Subcutaneous abdominal adipose tissue (tissue), 5 donors: ENCODE measurements at regions not wholly inside any gene's neighbourhood (a gene's known extent, or its start where the extent isn't known, plus 50 kb on each side); places are given as distances from the start of the nearest gene placed in this dataset.
A peak's percentile ranks its signal among the peaks of the same experiment; 100 is the strongest.

ENCODE experiments used
- H3K27ac ChIP-seq: one replicate; pipeline ENCODE4 v1.7.0; 2013; ENCODE audit warnings: low read depth, mild to moderate bottlenecking, inconsistent platforms, low read length, moderate library complexity
- H3K27me3 ChIP-seq, 5 donors: one replicate each; pipeline ENCODE4 v1.7.0; 2013; ENCODE audit warnings: low read length in 5 of 5, inconsistent platforms in 1 of 5; ENCODE audit not compliant: control insufficient read depth in 5 of 5, insufficient read depth in 4 of 5
- H3K36me3 ChIP-seq, 5 donors: one replicate each; pipeline ENCODE4 v1.7.0; 2013; ENCODE audit warnings: low read length in 5 of 5; ENCODE audit not compliant: control insufficient read depth in 5 of 5, insufficient read depth in 5 of 5
- H3K4me1 ChIP-seq, 5 donors: one replicate each; pipeline ENCODE4 v1.7.0; 2013; ENCODE audit warnings: low read length in 5 of 5, mild to moderate bottlenecking in 3 of 5, moderate library complexity in 1 of 5; ENCODE audit not compliant: control insufficient read depth in 5 of 5, insufficient read depth in 5 of 5
- H3K4me3 ChIP-seq, 5 donors: one replicate each; pipeline ENCODE4 v1.7.0; 2013; ENCODE audit warnings: low read length in 5 of 5, low read depth in 1 of 5
- H3K9ac ChIP-seq, 5 donors: one replicate each; pipeline ENCODE4 v1.7.0; 2013; ENCODE audit warnings: low read length in 5 of 5, mild to moderate bottlenecking in 4 of 5, moderate library complexity in 3 of 5
- H3K9me3 ChIP-seq, 5 donors: one replicate each; pipeline ENCODE4 v1.7.0; 2013; ENCODE audit warnings: low read length in 5 of 5; ENCODE audit not compliant: control insufficient read depth in 5 of 5
- donor health status: healthy.
- donor health status: healthy.
- donor health status: healthy.
- donor health status: healthy.
- donor health status: healthy.

- H3K27ac ChIP-seq, result no peak overlapping the region
- H3K9me3 ChIP-seq, result peaks cover 0 to 2% (median 0%) of the 10 kb centered on the region in 5 donors
- H3K4me1 ChIP-seq, result peaks cover 0 to 12% (median 4%) of the 10 kb centered on the region in 5 donors
- no peak overlapping the region for H3K9ac ChIP-seq
- H3K27me3 ChIP-seq, result no peaks in the 10 kb centered on the region
- H3K36me3 ChIP-seq, result no peaks in the 10 kb centered on the region
- no peak overlapping the region for H3K4me3 ChIP-seq
Measured at GRCh38 chr9:17003576-17004240, 131.1 kb upstream of the CNTLN start.

GRCh38 chr9:16996901-16997491 is 126.5 kb upstream of the BNC2 start:
- Histone ChIP-seq H3K27ac (no peak overlapping the region), H3K4me1 (no peaks in the 10 kb centered on the region), H3K9me3 (peaks cover 16 to 38% (median 30%) of the 10 kb centered on the region in 5 donors), H3K36me3 (no peaks in the 10 kb centered on the region), H3K27me3 (no peaks in the 10 kb centered on the region), H3K4me3 (peak overlapping the region in 2 of 5 donors; percentile 0 to 51), H3K9ac (no peak overlapping the region)

GRCh38 chr9:16992138-16992537 is 121.7 kb upstream of the BNC2 start:
- H3K9me3 ChIP-seq, result peaks cover 13 to 27% (median 20%) of the 10 kb centered on the region in 5 donors
- H3K4me3 ChIP-seq, result no peak overlapping the region
- H3K36me3 ChIP-seq, result no peaks in the 10 kb centered on the region
- H3K4me1 ChIP-seq, result no peaks in the 10 kb centered on the region
- no peak overlapping the region for H3K9ac ChIP-seq
- H3K27ac ChIP-seq, result no peak overlapping the region
- no peaks in the 10 kb centered on the region for H3K27me3 ChIP-seq

- H3K4me3 ChIP-seq, result no peak overlapping the region
- H3K27ac ChIP-seq, result no peak overlapping the region
- H3K9ac ChIP-seq, result no peak overlapping the region
- H3K36me3 ChIP-seq, result no peaks in the 10 kb centered on the region
- no peaks in the 10 kb centered on the region for H3K4me1 ChIP-seq
- no peaks in the 10 kb centered on the region for H3K27me3 ChIP-seq
- no peaks in the 10 kb centered on the region for H3K9me3 ChIP-seq
Measured at GRCh38 chr9:16987026-16987425, 116.6 kb upstream of the BNC2 start.

- no peaks in the 10 kb centered on the region for H3K9me3 ChIP-seq
- no peak overlapping the region for H3K9ac ChIP-seq
- no peak overlapping the region for H3K27ac ChIP-seq
- H3K4me1 ChIP-seq, result no peaks in the 10 kb centered on the region
- H3K4me3 ChIP-seq, result no peak overlapping the region
- H3K36me3 ChIP-seq, result no peaks in the 10 kb centered on the region
- H3K27me3 ChIP-seq, result no peaks in the 10 kb centered on the region
Measured at GRCh38 chr9:16986556-16986955, 116.1 kb upstream of the BNC2 start.

GRCh38 chr9:16985559-16986348 is 115.3 kb upstream of the BNC2 start:
- Histone ChIP-seq H3K27me3 (no peaks in the 10 kb centered on the region), H3K27ac (no peak overlapping the region), H3K36me3 (no peaks in the 10 kb centered on the region), H3K4me3 (no peak overlapping the region), H3K9ac (no peak overlapping the region), H3K9me3 (no peaks in the 10 kb centered on the region), H3K4me1 (no peaks in the 10 kb centered on the region)

- no peak overlapping the region for H3K4me3 ChIP-seq
- no peak overlapping the region for H3K9ac ChIP-seq
- no peaks in the 10 kb centered on the region for H3K36me3 ChIP-seq
- no peaks in the 10 kb centered on the region for H3K27me3 ChIP-seq
- H3K27ac ChIP-seq, result no peak overlapping the region
- H3K9me3 ChIP-seq, result no peaks in the 10 kb centered on the region
- H3K4me1 ChIP-seq, result no peaks in the 10 kb centered on the region
Measured at GRCh38 chr9:16982780-16983310, 112.4 kb upstream of the BNC2 start.

GRCh38 chr9:16976427-16976826 is 106.0 kb upstream of the BNC2 start:
- H3K36me3 ChIP-seq, result no peaks in the 10 kb centered on the region
- no peaks in the 10 kb centered on the region for H3K27me3 ChIP-seq
- H3K4me3 ChIP-seq, result no peak overlapping the region
- no peaks in the 10 kb centered on the region for H3K9me3 ChIP-seq
- no peaks in the 10 kb centered on the region for H3K4me1 ChIP-seq
- no peak overlapping the region for H3K27ac ChIP-seq
- no peak overlapping the region for H3K9ac ChIP-seq

GRCh38 chr9:16974436-16974835 is 104.0 kb upstream of the BNC2 start:
- no peak overlapping the region for H3K9ac ChIP-seq
- no peak overlapping the region for H3K4me3 ChIP-seq
- H3K27me3 ChIP-seq, result no peaks in the 10 kb centered on the region
- H3K9me3 ChIP-seq, result no peaks in the 10 kb centered on the region
- no peaks in the 10 kb centered on the region for H3K36me3 ChIP-seq
- H3K4me1 ChIP-seq, result no peaks in the 10 kb centered on the region
- no peak overlapping the region for H3K27ac ChIP-seq

- Histone ChIP-seq H3K4me1 (no peaks in the 10 kb centered on the region), H3K27ac (no peak overlapping the region), H3K9me3 (no peaks in the 10 kb centered on the region), H3K4me3 (no peak overlapping the region), H3K36me3 (no peaks in the 10 kb centered on the region), H3K9ac (no peak overlapping the region), H3K27me3 (no peaks in the 10 kb centered on the region)
Measured at GRCh38 chr9:16970321-16970720, 99.9 kb upstream of the BNC2 start.
